ENCODE measurements at regions not wholly inside any gene's neighbourhood (a gene's known extent, or its start where the extent isn't known, plus 50 kb on each side); places are given as distances from the start of the nearest gene placed in this dataset.
"Not testable (repeated sequence)": the region's sequence is repeated elsewhere in the genome, so short reads cannot be mapped to it uniquely, and the experiment has no call there.

DNA sequence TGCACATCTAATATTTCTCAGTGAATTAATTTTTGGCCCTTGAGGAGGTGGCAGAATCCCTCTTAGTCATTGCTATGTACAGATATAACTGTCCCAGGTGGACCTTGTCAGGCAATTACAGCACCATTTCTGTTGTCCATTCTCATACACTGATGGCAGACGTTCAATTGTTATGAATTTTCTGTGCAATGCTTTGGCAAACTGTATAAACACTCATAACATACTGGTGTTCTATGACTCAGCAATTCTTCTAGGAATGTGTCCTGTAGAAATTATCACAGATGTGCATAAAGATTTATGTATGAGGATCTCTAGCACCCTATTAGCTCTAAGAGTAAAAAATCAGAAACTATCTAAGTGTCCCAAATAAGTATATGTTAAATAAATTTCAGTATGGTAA, 80.8 kb downstream of the DNAJB9 start:
- no peak for DNase-seq
- no peak overlapping the region for H3K27ac ChIP-seq (ENCODE audit: low read length)
- no peaks in the 10 kb centered on the region for H3K36me3 ChIP-seq (replicated peaks; ENCODE audit: insufficient read depth, low read length)

GRCh38 chr7:108652886-108653285, 83.2 kb downstream of the DNAJB9 start:
- Histone ChIP-seq H3K9me3 (replicated peaks; ENCODE audit: insufficient read depth, low read length) (no peaks in the 10 kb centered on the region), H4K20me1 (ENCODE audit: insufficient read depth, low read length) (no peaks in the 10 kb centered on the region), H3K79me2 (ENCODE audit: low read length) (no peaks in the 10 kb centered on the region), H3K9me2 (replicated peaks; ENCODE audit: insufficient read depth, low read length) (no peaks in the 10 kb centered on the region), H3K9ac (ENCODE audit: low read length) (no peak overlapping the region), H2AFZ (ENCODE audit: low read length) (no peak overlapping the region), H3K36me3 (replicated peaks; ENCODE audit: insufficient read depth, low read length) (no peaks in the 10 kb centered on the region), H3K4me2 (ENCODE audit: low read depth, low read length) (no peak overlapping the region), H3K4me1 (ENCODE audit: low read length) (no peaks in the 10 kb centered on the region), H3K27ac (ENCODE audit: low read length) (no peak overlapping the region), H3K27me3 (replicated peaks; ENCODE audit: insufficient read depth, low read length) (no peaks in the 10 kb centered on the region), H3K4me3 (ENCODE audit: low read length) (no peak overlapping the region), H3F3A (ENCODE audit: insufficient read depth, low read length) (no peaks in the 10 kb centered on the region)
- TF ChIP-seq, protein P1, sequence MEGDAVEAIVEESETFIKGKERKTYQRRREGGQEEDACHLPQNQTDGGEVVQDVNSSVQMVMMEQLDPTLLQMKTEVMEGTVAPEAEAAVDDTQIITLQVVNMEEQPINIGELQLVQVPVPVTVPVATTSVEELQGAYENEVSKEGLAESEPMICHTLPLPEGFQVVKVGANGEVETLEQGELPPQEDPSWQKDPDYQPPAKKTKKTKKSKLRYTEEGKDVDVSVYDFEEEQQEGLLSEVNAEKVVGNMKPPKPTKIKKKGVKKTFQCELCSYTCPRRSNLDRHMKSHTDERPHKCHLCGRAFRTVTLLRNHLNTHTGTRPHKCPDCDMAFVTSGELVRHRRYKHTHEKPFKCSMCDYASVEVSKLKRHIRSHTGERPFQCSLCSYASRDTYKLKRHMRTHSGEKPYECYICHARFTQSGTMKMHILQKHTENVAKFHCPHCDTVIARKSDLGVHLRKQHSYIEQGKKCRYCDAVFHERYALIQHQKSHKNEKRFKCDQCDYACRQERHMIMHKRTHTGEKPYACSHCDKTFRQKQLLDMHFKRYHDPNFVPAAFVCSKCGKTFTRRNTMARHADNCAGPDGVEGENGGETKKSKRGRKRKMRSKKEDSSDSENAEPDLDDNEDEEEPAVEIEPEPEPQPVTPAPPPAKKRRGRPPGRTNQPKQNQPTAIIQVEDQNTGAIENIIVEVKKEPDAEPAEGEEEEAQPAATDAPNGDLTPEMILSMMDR (IDR thresholded peaks at IDR 0.05; ENCODE audit: low read length), result no peak
- TF ChIP-seq EZH2phosphoT487 (IDR thresholded peaks at IDR 0.05; ENCODE audit: low read length), result no peak
- no peak for TF ChIP-seq EZH2 (optimal IDR thresholded peaks at IDR 0.05; ENCODE audit: low read depth, low read length)
- no peak for DNase-seq

More for the DNA sequence above, 80.8 kb downstream of the DNAJB9 start:
- no peaks in the 10 kb centered on the region for H3K9me2 ChIP-seq (replicated peaks; ENCODE audit: insufficient read depth, low read length)
- no peaks in the 10 kb centered on the region for H3F3A ChIP-seq (ENCODE audit: insufficient read depth, low read length)
- H3K9ac ChIP-seq (ENCODE audit: low read length), result no peak overlapping the region
- no peaks in the 10 kb centered on the region for H3K27me3 ChIP-seq (replicated peaks; ENCODE audit: insufficient read depth, low read length)
- H3K79me2 ChIP-seq (ENCODE audit: low read length), result no peaks in the 10 kb centered on the region
- H3K4me2 ChIP-seq (ENCODE audit: low read depth, low read length), result no peak overlapping the region
- H3K9me3 ChIP-seq (replicated peaks; ENCODE audit: insufficient read depth, low read length), result no peaks in the 10 kb centered on the region
- TF ChIP-seq EZH2 (optimal IDR thresholded peaks at IDR 0.05; ENCODE audit: low read depth, low read length) (no peak), EZH2phosphoT487 (IDR thresholded peaks at IDR 0.05; ENCODE audit: low read length) (no peak)
- TF ChIP-seq, protein P1 (IDR thresholded peaks at IDR 0.05; ENCODE audit: low read length), result no peak
- H3K4me1 ChIP-seq (ENCODE audit: low read length), result no peaks in the 10 kb centered on the region
- H3K4me3 ChIP-seq (ENCODE audit: low read length), result no peak overlapping the region
- no peak overlapping the region for H2AFZ ChIP-seq (ENCODE audit: low read length)
- H4K20me1 ChIP-seq (ENCODE audit: insufficient read depth, low read length), result no peaks in the 10 kb centered on the region

- no peaks in the 10 kb centered on the region for H3K36me3 ChIP-seq (replicated peaks; ENCODE audit: insufficient read depth, low read length)
- H4K20me1 ChIP-seq (ENCODE audit: insufficient read depth, low read length), result no peaks in the 10 kb centered on the region
- H3K4me3 ChIP-seq (ENCODE audit: low read length), result no peak overlapping the region
- H3K4me2 ChIP-seq (ENCODE audit: low read depth, low read length), result no peak overlapping the region
- no peaks in the 10 kb centered on the region for H3K4me1 ChIP-seq (ENCODE audit: low read length)
- no peak overlapping the region for H3K27ac ChIP-seq (ENCODE audit: low read length)
- no peak overlapping the region for H3K9ac ChIP-seq (ENCODE audit: low read length)
- no peak overlapping the region for H2AFZ ChIP-seq (ENCODE audit: low read length)
- no peaks in the 10 kb centered on the region for H3K27me3 ChIP-seq (replicated peaks; ENCODE audit: insufficient read depth, low read length)
- no peak for DNase-seq
- no peaks in the 10 kb centered on the region for H3F3A ChIP-seq (ENCODE audit: insufficient read depth, low read length)
- no peaks in the 10 kb centered on the region for H3K9me2 ChIP-seq (replicated peaks; ENCODE audit: insufficient read depth, low read length)
- no peaks in the 10 kb centered on the region for H3K9me3 ChIP-seq (replicated peaks; ENCODE audit: insufficient read depth, low read length)
- H3K79me2 ChIP-seq (ENCODE audit: low read length), result no peaks in the 10 kb centered on the region
- TF ChIP-seq, protein P1 (IDR thresholded peaks at IDR 0.05; ENCODE audit: low read length), result no peak
- TF ChIP-seq EZH2phosphoT487 (IDR thresholded peaks at IDR 0.05; ENCODE audit: low read length) (no peak), EZH2 (optimal IDR thresholded peaks at IDR 0.05; ENCODE audit: low read depth, low read length) (no peak)
Measured at GRCh38 chr7:108653526-108653925, 83.9 kb downstream of the DNAJB9 start.

GRCh38 chr7:108657140-108657726, 87.6 kb downstream of the DNAJB9 start:
- H3K9me2 ChIP-seq (replicated peaks; ENCODE audit: insufficient read depth, low read length); H3K9ac ChIP-seq (ENCODE audit: low read length); H3K27ac ChIP-seq (ENCODE audit: low read length); H3K79me2 ChIP-seq (ENCODE audit: low read length); DNase-seq; H2AFZ ChIP-seq (ENCODE audit: low read length); H3K27me3 ChIP-seq (replicated peaks; ENCODE audit: insufficient read depth, low read length); H3K9me3 ChIP-seq (replicated peaks; ENCODE audit: insufficient read depth, low read length); H3K4me2 ChIP-seq (ENCODE audit: low read depth, low read length); H3F3A ChIP-seq (ENCODE audit: insufficient read depth, low read length); H4K20me1 ChIP-seq (ENCODE audit: insufficient read depth, low read length); H3K4me1 ChIP-seq (ENCODE audit: low read length); H3K36me3 ChIP-seq (replicated peaks; ENCODE audit: insufficient read depth, low read length); H3K4me3 ChIP-seq (ENCODE audit: low read length): not testable (repeated sequence)

Data from MM.1S (cell line).